Tibial artery (tissue), 4 donors: ENCODE measurements at regions not wholly inside any gene's neighbourhood (a gene's known extent, or its start where the extent isn't known, plus 50 kb on each side); places are given as distances from the start of the nearest gene placed in this dataset.

ENCODE experiments used
- DNase-seq, 2 donors: peaks; one replicate each; pipeline ENCODE4 v3.0.0-alpha.2; 2019
- H3K27ac ChIP-seq, 2 donors: fragments of 200-600 bp; sonication (generic) in 1 of 2; 1 replicate in 1 of 2; 2 replicates in 1 of 2; pipeline ENCODE4 v1.5.1; 2018 to 2019; ENCODE audit warnings: mild to moderate bottlenecking in 1 of 2
- H3K27me3 ChIP-seq, 2 donors: fragments of 200-600 bp; sonication (generic) in 1 of 2; one replicate each; pipeline versions ENCODE4 v1.5.1 to v1.6.0; 2016 to 2019
- H3K36me3 ChIP-seq, 3 donors: fragments of 200-600 bp; sonication (generic) in 2 of 3; one replicate each; pipeline ENCODE4 v1.5.1; 2016 to 2019; ENCODE audit warnings: mild to moderate bottlenecking in 2 of 3
- H3K4me1 ChIP-seq, 4 donors: fragments of 200-600 bp; sonication (generic) in 2 of 4; 1 replicate in 3 of 4; 2 replicates in 1 of 4; pipeline ENCODE4 v1.5.1; 2016 to 2019
- H3K4me3 ChIP-seq, 2 donors: fragments of 200-600 bp; sonication (generic) in 1 of 2; 1 replicate in 1 of 2; 2 replicates in 1 of 2; pipeline ENCODE4 v1.5.1; 2018 to 2019; ENCODE audit warnings: mild to moderate bottlenecking in 2 of 2
- H3K9me3 ChIP-seq, 3 donors: fragments of 200-600 bp; sonication (generic) in 1 of 3; one replicate each; pipeline ENCODE4 v1.5.1; 2016 to 2019
- CTCF ChIP-seq, 2 experiments: fragments of 200-600 bp in 1 of 2; fragments of 450-650 bp in 1 of 2; IDR thresholded peaks; one replicate each; pipeline ENCODE4 v1.5.1; 2017 to 2019; ENCODE audit warnings: antibody characterized with exemption in 2 of 2, mild to moderate bottlenecking in 1 of 2, moderate library complexity in 1 of 2
- intact Hi-C: fragments of 100-400 bp; cut with DNase I; formaldehyde crosslinking; loops from one replicate; pipeline ENCODE4 v1.15.0; 2023; ENCODE audit warnings: low total_unique reads

- intact Hi-C loops = no loop called here
- no peaks in the 10 kb centered on the region for H3K27me3 ChIP-seq
- no peak for TF ChIP-seq CTCF (IDR thresholded peaks at IDR 0.05)
- DNase-seq = no peak
- H3K4me3 ChIP-seq = no peak overlapping the region
- H3K9me3 ChIP-seq = no peaks in the 10 kb centered on the region
- H3K36me3 ChIP-seq = no peaks in the 10 kb centered on the region
- H3K27ac ChIP-seq = no peak overlapping the region
- H3K4me1 ChIP-seq = no peaks in the 10 kb centered on the region
Measured at GRCh38 chr7:19376538-19376937, 231.3 kb upstream of the FERD3L start.

GRCh38 chr7:19375976-19376375 is 230.8 kb upstream of the FERD3L start:
- Histone ChIP-seq H3K27me3 (no peaks in the 10 kb centered on the region), H3K4me3 (no peak overlapping the region), H3K9me3 (no peaks in the 10 kb centered on the region), H3K27ac (no peak overlapping the region), H3K36me3 (no peaks in the 10 kb centered on the region), H3K4me1 (no peaks in the 10 kb centered on the region)
- intact Hi-C loops = no loop called here
- DNase-seq = no peak
- TF ChIP-seq CTCF (IDR thresholded peaks at IDR 0.05) = no peak

GRCh38 chr7:19373334-19373733 is 228.1 kb upstream of the FERD3L start:
- intact Hi-C loops = no loop called here
- no peak for TF ChIP-seq CTCF (IDR thresholded peaks at IDR 0.05)
- Histone ChIP-seq H3K27ac (no peak overlapping the region), H3K9me3 (no peaks in the 10 kb centered on the region), H3K36me3 (no peaks in the 10 kb centered on the region), H3K4me1 (no peaks in the 10 kb centered on the region), H3K27me3 (no peaks in the 10 kb centered on the region), H3K4me3 (no peak overlapping the region)
- DNase-seq = no peak

GRCh38 chr7:19369806-19370205 is 224.6 kb upstream of the FERD3L start:
- Histone ChIP-seq H3K4me1 (no peaks in the 10 kb centered on the region), H3K27ac (no peak overlapping the region), H3K4me3 (no peak overlapping the region), H3K9me3 (no peaks in the 10 kb centered on the region), H3K36me3 (no peaks in the 10 kb centered on the region), H3K27me3 (no peaks in the 10 kb centered on the region)
- intact Hi-C loops = no loop called here
- DNase-seq = no peak
- no peak for TF ChIP-seq CTCF (IDR thresholded peaks at IDR 0.05)

GRCh38 chr7:19369182-19369581 is 224.0 kb upstream of the FERD3L start:
- H3K27me3 ChIP-seq = no peaks in the 10 kb centered on the region
- intact Hi-C loops = no loop called here
- no peak for TF ChIP-seq CTCF (IDR thresholded peaks at IDR 0.05)

GRCh38 chr7:19368491-19368925 is 223.3 kb upstream of the FERD3L start:
- no peaks in the 10 kb centered on the region for H3K27me3 ChIP-seq
- H3K36me3 ChIP-seq = no peaks in the 10 kb centered on the region
- H3K4me3 ChIP-seq = no peak overlapping the region
- H3K27ac ChIP-seq = no peak overlapping the region
- intact Hi-C loops = no loop called here
- H3K9me3 ChIP-seq = no peaks in the 10 kb centered on the region
- DNase-seq = no peak
- no peaks in the 10 kb centered on the region for H3K4me1 ChIP-seq
- no peak for TF ChIP-seq CTCF (IDR thresholded peaks at IDR 0.05)

More at GRCh38 chr7:19369182-19369581, 224.0 kb upstream of the FERD3L start:
- Histone ChIP-seq H3K9me3 (no peaks in the 10 kb centered on the region), H3K36me3 (no peaks in the 10 kb centered on the region), H3K27ac (no peak overlapping the region), H3K4me3 (no peak overlapping the region), H3K4me1 (no peaks in the 10 kb centered on the region)
- no peak for DNase-seq
